GM21390 (cell line): ENCODE measurements at regions not wholly inside any gene's neighbourhood (a gene's known extent, or its start where the extent isn't known, plus 50 kb on each side); places are given as distances from the start of the nearest gene placed in this dataset.
A peak's percentile ranks its signal among the peaks of the same experiment; 100 is the strongest.

ENCODE experiments used
- ATAC-seq: cut with Tn5 transposase; IDR thresholded peaks from one replicate; pipeline ENCODE4 v1.9.1; 2021; ENCODE audit not compliant: unreplicated experiment

DNA sequence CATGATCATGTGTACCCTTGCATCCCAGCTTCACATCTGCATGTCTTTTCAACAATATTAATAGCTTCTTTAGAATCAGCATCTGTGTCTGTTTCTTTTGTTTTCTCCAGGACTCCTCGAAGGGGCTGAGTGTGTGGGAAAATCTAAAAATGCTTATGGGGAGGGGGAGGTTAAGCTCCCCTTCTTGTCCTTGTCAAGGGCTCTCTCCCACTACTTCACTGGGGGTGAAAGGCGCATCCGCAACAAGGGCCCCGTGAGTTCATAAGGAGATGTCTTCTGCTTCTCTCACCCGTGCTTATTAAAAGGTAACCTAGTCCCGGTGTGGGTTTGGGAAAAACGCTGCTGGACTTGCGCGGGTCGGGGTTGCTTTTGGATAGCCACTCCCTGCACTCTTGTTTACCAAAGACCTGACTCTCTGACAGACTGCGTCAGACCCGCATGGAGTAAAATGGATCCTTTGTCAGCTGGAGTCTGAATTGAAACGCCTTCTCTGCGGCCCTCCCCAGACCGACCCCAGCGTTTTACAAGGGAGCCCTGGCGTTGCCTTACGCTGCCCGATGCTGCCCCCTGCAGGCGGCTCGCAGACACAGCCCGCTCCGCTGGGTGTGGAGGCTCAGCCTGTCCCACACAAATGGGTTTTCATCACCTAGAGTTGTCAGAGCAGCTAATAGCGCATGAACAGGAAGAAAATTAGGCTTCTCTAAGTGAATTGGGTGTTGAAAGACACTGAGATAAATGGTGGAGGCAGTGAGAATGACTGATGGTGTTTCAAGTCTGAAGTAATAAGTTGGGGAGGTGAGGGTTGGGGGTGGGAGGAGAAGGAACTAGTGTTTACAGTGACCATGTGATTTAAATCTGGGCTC, 53.8 kb downstream of the IER5 start:
- peak; percentile 80 for ATAC-seq

DNA sequence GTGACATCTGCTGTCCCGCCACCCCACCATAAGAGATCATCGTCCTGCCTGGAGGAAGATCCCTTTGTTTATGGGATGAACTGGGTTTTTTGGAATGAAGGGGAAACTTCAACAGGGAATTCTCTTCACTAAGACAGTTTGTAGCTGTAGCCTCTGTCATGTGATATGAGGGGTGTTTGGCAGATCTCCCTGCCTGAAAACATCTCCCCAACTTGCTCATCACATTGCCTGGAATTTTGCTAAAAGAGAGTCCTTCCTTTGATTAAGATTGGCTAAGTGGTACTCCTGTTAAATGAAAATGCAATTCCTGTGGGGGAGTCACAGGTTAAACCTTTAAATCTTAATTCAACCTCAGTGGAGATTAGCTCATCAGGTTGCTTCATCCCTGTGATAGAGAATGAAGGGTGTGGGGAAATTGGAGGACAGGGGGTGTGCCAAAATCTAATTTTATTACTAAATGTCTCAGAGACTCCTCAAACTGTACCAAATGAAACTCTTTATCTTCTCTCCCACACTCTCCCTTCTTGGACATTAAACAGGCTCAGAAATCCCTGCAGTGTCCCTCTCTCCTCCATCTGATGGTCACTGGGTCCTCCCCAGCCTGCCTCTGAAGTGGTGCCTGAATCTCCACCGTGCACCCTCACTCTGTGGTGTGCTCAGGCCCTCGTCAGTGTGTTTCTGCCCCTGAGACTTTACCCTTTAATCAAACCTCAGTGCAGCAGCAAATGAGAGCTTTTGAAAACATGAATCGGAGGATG, 54.8 kb downstream of the IER5 start:
- ATAC-seq: no peak

DNA sequence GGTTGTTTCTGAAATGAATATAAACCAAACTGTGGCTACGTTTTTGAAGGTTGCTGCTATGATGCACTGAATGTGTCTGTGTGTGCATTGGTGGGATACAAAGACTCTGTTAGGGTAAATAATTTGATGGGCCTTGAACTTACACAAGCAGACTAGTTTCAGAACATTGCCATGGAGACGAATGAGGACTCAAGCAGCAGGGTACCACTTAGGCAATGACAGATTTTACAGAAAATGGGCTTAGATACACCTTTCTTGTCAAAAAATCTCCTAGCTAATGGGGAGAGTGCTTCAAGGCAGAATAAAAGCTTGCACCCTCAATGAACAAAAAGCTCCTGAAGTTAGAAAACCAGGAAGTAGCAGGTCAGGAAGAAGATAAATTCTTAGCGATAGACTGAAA, 55.7 kb downstream of the IER5 start:
- ATAC-seq: no peak

DNA sequence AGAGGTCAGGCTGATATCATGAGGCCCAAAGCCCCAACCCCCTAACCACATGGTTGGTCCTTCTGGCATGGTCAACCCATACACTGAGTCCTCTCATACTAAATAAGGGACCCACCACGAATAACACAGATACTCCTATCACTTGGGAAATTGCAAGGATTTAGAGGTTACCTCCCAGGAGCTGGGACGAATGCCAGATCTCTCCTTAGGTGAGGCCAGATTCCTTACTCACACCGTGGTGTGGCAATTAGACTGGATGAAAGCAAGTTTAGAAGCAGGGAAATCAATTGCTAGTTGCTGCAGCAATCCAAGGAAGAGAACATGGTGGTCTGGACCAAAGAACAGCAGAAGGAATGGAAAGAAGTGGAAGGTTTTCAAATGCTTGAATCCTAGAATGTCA, 60.1 kb downstream of the IER5 start:
- no peak for ATAC-seq

DNA sequence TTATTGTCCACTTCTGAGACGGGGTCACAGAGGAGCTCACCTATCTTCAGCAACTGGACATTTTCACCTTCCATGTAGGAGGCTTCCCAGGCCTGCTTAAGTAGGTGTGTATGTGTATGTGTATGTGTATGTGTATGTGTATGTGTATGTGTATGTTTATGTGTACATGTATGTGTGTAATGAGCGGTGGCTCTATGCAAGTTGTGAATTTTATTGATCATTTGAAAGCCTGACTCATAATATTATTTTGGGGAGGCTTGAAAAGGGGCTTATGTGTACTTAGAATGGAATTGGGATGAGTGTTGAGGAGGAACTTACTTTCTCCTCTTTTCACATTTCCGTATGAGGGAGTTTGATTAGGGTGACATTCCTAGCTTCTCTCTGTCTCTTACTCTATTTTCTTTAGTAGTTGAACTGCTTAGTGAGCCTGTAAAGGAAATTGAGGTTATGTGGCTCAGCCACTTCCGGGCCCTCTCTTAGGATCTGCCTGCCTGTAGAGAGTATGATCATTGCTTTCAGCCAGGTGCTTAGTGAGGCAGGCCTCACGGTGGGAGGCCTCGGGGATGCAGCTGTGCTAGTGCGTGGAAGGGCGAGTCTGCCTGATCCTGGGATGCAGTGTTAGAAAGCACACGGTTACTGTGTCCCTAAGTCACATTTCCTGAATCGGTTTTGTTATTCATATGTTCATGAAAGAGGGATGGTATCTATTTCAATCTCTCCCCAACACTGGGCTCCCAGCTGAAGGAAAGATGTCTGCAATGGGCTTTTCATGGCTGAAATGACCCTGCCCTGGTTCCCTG, 61.0 kb downstream of the IER5 start:
- ATAC-seq: peak; percentile 82

DNA sequence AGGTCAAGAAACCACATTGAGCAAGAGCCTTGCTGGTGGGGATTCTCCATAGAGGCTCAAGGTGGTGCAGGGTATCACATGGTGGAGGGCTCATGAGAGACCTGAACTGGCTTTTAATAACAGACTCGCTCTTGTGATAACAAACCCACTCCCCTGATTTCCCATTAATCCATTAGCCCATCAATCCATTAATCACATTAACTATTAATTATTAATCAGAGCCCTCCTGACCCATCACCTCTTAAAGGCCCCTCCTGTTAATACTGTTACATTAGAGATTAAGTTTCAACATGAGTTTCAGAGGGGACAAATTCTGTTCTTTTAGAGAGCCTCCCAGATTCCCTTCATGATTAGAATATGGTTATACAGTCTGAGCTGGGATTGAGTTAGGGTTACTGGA, 61.8 kb downstream of the IER5 start:
- no peak for ATAC-seq

DNA sequence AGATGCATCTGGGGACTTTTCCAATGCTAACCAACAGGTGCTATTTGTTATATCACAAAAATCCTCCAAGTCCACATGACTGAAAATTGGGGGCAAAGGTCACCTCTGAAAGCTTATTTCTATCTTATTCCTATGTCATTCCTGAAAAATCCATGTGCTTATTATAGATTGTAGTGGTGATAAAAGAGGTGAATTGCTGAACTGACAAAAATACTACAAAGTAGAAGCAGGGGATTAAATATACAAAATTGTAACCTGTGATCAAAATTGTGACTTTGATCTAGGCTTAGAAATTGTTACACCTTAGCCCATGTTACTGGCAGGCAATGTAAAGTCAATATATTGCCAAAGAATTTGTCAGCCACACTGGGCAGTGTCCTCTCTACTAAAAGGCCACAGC, 62.3 kb downstream of the IER5 start:
- ATAC-seq: no peak

DNA sequence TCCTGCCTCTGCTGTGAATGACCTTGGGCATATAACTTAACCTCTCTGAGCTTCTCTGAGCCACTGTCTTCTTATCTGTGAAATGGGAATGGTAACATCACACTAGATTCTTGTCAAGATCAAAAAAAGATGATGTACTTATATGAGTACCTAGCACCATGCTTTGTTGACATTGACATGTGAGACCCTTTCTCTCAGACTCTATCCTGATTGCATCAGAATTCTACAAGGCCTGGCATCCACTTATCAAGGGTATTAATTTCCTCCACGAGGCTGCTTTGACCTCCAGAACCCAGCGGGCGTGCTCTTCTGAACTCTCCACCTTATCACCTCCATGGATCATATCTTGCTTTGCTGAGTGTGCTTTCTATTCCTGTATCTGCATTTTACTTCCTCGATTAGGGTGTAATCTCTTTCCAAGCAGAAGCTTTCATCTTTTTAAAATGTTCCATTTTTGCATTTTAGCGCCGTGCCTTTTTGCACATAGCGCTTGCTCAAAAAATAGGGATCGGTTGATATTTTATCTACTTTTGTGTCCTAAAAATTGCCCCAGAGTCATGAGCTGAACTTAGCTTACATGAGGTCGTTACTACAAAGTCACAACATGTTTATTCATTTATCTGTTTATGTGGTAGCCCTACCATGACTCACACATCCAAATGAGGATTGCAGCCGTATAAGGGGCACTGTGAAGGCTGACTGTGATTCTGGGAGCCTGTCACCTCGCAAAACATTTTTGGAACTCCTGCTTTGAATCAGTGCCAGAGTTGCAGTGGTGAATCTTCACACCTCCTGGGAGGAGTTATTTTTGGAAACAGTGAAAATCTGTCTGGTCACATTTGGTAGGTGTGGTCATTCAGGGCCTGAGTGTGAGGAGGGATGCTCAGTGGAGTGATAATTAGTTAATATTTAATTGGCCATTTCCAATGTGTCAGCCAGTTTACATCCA, 63.2 kb downstream of the IER5 start:
- peak; percentile 30 for ATAC-seq

DNA sequence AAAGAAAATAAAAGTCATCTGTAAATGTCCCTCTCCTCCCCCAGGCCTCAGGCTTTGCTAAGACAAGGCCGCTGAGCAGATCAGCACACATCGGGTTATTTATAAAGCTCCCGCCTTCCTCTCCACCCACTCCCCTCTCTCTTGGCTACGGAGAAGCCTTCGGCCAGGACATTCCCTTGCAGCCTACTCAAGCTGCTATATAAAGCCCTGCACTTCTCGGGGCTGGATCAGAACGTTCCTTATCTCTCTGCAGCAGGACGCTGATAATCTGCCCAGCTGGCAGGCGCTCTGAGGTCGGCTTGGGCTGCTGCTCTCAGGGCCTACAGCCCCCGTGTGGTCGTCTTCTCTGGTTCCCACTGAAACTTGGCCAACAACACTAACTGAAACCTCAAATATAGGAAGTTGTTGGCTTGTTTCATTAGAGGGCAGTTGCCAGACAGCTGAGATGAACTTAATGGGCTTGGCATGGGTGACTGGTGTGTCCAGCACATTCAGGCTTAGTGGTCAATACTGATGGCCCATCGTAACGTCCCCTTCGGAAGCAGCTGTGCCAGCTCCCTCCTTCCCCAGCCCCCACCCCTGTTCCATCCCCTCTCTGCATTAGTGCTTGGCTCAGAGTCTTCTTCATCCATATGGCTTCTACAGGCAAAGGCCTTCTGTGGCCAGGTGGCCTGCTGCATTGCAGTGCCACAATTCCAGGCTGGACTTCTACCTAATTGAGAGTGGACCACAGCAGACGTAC, 64.6 kb downstream of the IER5 start:
- ATAC-seq: peak; percentile 64

DNA sequence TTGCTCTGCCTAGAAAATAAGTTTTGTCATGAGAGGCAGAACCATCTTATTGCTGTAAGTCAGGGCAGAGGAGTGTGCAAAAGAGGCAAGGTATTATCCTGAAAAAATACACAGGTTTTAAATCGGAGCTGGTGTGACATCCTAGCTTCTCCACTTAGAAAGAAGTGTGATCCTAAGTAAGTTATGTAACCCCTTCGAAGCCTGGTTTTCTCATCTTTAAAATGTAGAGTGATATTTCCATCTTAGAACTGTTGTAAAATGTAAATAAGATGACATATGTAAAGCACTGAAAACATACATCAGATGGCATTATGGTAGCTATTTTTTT, 65.1 kb downstream of the IER5 start:
- ATAC-seq: no peak

DNA sequence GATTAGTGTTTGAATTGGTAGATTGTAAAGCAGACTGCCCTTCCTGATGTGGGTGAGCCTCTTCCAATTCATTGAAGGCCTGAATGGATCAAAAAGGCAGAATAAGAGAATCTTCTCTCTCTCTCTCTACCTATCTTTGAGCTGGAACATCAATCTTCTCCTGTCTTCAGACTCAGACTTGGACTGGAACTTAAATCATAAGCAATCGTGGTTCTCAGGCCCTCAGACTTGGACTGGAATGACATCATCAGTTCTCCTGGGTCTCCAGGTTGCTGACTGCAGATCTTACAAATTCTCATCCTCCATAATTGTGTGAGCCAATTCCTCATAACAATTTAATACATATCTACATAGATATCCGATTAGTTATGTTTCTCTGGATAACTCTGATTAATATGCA, 66.8 kb downstream of the IER5 start:
- ATAC-seq: no peak

DNA sequence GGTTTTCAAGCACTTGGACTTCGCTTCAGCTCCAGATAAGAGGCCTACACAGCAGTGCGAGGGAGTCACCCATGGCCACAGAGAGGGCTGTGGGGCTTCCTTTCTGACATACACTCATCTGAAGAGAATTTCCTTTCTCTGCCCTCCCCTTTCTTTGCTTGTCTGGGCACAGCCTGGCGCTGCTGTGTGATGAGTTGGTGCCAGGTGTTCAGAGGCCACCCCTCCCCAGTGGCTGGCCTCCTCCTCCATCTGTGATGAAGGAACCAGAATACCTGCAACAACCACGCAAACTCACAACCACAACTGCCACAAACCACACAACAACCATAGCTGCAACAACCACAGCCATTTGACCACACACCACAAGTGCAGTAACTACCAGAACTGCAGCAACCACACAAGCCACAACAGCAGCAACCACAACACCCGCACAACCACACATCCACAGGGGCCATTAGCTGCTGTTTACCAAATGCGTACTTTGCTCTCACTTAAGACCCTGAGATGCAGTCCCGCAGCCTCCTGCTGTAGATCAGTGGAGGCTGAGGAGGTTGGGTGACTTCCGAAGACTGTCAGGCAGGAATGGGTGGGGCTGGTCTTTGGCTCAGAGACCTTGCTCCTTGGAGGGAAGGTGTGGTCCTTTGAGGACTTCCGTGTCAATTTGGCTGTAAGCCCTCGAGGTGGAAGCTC, 71.1 kb downstream of the IER5 start:
- ATAC-seq: no peak

DNA sequence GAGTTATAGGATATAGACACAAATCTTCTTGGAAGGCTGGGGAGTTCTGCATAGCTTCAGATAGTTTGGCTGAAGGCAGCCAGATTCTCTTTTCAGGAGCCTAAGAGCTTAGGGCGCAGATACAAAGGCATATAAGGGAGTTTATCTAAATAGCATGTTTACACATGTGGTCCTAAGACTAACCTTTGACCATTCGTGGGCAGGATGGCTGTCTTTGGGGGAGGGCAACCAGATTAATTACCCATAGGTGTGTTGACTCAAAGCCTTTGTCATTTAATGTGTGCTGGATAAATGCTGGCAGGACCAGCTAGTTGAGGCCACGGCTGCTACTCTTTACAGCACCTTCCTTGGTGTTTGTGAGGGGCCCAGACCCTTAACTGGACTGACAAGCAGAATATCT, 71.8 kb downstream of the IER5 start:
- no peak for ATAC-seq

DNA sequence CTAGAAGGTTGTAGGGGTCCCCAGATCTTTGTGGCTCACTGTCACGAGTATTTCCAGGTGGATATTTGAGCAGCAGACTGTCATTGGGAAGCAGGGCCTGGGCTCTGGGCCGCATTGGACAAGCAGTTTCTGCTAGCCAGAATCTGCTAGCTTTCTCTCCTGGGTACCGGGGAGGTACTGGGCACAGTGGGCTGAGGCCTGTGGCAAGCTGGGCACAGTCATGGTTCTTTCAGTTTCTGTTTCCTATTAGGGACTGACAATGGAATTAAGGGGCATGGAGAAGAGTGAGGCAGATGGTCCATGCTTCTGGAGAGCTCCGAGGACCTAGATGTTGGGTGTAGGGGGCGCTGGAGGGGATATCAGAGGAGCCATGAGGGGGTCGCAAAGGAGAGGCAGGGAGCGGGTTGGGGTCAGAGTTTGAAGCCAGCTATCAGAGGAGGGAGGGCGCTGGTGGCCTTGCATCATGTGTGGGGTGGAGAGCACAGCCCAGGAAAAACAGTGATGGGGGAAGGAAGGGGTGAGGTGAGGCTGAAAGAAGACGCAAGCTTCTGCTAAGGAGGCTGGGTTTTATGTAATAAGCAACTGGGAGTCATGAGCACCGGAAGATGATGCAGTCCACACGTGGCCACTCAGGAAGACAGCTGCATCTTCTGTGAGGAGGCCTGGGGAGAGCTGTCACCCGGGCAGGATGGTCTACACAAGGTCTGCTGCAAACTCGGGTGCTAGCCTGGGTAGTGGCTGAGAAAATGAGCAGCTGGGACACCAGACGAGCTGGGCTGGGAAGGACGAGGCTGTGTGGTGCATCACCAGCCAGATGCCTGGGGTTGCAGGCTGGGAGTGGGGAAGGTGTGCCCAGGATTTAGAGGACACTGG, 72.7 kb downstream of the IER5 start:
- ATAC-seq: no peak

DNA sequence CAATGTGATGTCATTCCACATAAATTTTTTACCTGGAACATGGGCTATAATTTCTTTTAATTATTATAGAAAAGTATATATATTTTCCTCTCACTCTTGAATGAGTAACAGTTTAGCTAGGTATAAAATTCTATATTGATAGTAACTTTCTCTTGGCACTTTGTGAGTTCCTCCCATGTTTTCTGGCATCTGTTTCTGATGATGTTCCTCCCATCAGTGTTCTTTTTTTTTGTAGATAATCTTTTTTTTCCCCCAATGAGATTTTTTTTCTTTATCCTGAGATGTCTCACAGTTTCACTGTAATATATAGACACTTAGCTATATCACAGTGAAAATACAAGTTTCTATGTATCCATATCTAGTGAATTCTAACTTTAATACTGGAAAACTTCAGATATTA, 75.2 kb downstream of the IER5 start:
- ATAC-seq: no peak

DNA sequence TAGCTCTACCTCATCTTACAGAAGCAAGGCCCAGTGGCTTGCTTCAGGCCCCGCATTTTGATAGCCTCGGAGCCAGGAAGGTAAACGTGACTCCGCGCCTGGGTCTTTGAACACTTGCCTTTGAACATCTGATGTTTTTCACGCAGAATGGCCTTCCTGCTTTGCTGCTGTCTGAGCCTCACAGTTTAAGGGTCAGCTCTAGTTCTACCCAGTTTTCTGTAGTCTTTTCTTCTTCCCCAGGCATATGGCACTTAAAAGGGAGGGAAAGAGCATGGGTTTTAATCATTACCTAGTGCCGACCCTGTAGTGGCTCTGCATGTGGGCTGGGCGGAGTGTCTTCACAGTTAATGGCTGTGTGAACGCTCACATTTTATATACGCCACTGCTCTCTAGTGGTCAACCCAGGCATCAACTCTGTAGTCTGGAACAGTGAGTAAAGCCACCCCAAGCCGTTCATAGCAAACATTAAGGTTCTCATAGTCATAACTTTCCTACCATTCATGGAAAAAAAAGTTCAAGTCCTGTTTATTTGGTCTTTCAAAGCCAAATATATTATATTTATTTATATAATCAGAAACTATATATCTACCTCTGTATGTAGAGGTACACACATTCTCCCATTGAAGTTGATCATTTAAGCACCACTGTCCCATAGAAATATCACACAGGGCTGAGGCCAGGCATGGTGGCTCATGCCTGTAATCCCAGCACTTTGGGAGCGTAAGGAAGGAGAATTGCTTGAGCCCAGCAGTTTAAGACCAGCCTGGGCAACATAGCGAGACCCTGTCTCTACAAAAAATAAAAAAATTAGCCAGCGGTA, 78.1 kb downstream of the IER5 start:
- peak; percentile 100 for ATAC-seq

DNA sequence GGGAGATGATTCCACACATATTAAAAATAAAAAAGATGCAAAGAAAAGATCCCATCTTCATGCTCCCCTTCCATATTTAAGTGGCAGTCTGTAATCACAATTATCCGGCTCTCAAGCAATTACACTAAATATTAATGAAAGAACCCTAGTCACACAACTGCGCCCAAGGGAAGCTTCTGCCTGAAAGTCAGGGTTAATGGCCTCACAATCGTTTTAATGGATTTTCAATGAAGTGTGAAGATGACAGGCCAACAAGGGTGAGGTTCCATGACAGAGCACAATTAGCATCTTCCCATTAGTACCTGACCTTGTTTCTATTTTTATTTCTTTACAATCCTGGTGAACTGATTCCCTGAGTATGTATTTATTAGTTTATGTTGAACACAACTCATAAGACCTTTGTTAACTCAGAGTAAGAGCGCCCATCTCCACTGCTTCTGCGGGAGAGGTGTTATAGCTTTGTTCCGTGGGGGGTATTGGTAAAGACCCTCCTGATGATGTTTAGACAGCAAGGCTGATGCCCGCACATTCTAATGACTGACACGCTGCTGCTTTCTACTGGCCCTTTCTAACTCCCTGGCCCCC, 80.9 kb downstream of the IER5 start:
- ATAC-seq: no peak
